ENCODE measurements at regions not wholly inside any gene's neighbourhood (a gene's known extent, or its start where the extent isn't known, plus 50 kb on each side); places are given as distances from the start of the nearest gene placed in this dataset.

GRCh38 chr5:174192901-174193300, 147.4 kb downstream of the NSG2 start:
- no peak for TF ChIP-seq EZH2phosphoT487 (IDR thresholded peaks at IDR 0.05; ENCODE audit: borderline replicate concordance)
- no peak for TF ChIP-seq CTCF (conservative IDR thresholded peaks at IDR 0.05; ENCODE audit: low read length)
- Histone ChIP-seq H3K9me3 (ENCODE audit: insufficient read depth, low read depth, low read length) (no peaks in the 10 kb centered on the region), H3K4me3 (ENCODE audit: low read length, poor library complexity, severe bottlenecking) (no peak overlapping the region), H4K20me1 (ENCODE audit: insufficient read depth, low read length, poor library complexity, severe bottlenecking) (no peaks in the 10 kb centered on the region), H3K79me2 (ENCODE audit: insufficient read depth, low read length) (no peaks in the 10 kb centered on the region), H3K36me3 (ENCODE audit: insufficient read depth, low read length) (no peaks in the 10 kb centered on the region), H3K9ac (ENCODE audit: low read depth, low read length, poor library complexity, severe bottlenecking) (no peak overlapping the region), H3K9me2 (replicated peaks; ENCODE audit: low read depth, low read length) (no peaks in the 10 kb centered on the region), H3F3A (ENCODE audit: low read depth) (no peaks in the 10 kb centered on the region), H3K4me2 (ENCODE audit: low read depth, low read length, poor library complexity, severe bottlenecking) (no peak overlapping the region), H3K4me1 (ENCODE audit: insufficient read depth, low read length, poor library complexity, severe bottlenecking) (no peaks in the 10 kb centered on the region), H3K27me3 (ENCODE audit: insufficient read depth, low read length, poor library complexity, severe bottlenecking) (no peaks in the 10 kb centered on the region), H2AFZ (ENCODE audit: low read length) (no peak overlapping the region)

- Histone ChIP-seq H3F3A (ENCODE audit: low read depth) (no peaks in the 10 kb centered on the region), H3K4me2 (ENCODE audit: low read depth, low read length, poor library complexity, severe bottlenecking) (no peak overlapping the region), H3K4me1 (ENCODE audit: insufficient read depth, low read length, poor library complexity, severe bottlenecking) (no peaks in the 10 kb centered on the region), H4K20me1 (ENCODE audit: insufficient read depth, low read length, poor library complexity, severe bottlenecking) (no peaks in the 10 kb centered on the region), H3K9me3 (ENCODE audit: insufficient read depth, low read depth, low read length) (no peaks in the 10 kb centered on the region), H3K9ac (ENCODE audit: low read depth, low read length, poor library complexity, severe bottlenecking) (no peak overlapping the region), H3K9me2 (replicated peaks; ENCODE audit: low read depth, low read length) (no peaks in the 10 kb centered on the region), H3K36me3 (ENCODE audit: insufficient read depth, low read length) (no peaks in the 10 kb centered on the region), H3K27me3 (ENCODE audit: insufficient read depth, low read length, poor library complexity, severe bottlenecking) (no peaks in the 10 kb centered on the region), H2AFZ (ENCODE audit: low read length) (no peak overlapping the region), H3K79me2 (ENCODE audit: insufficient read depth, low read length) (no peaks in the 10 kb centered on the region), H3K4me3 (ENCODE audit: low read length, poor library complexity, severe bottlenecking) (no peak overlapping the region)
- no peak for TF ChIP-seq EZH2phosphoT487 (IDR thresholded peaks at IDR 0.05; ENCODE audit: borderline replicate concordance)
- no peak for TF ChIP-seq CTCF (conservative IDR thresholded peaks at IDR 0.05; ENCODE audit: low read length)
Observed at GRCh38 chr5:174195517-174195916, 150.0 kb downstream of the NSG2 start.

GRCh38 chr5:174197929-174198328, 152.4 kb downstream of the NSG2 start:
- H3K9me2 ChIP-seq (replicated peaks; ENCODE audit: low read depth, low read length), result no peaks in the 10 kb centered on the region
- no peaks in the 10 kb centered on the region for H3K27me3 ChIP-seq (ENCODE audit: insufficient read depth, low read length, poor library complexity, severe bottlenecking)
- H3K36me3 ChIP-seq (ENCODE audit: insufficient read depth, low read length), result no peaks in the 10 kb centered on the region
- no peaks in the 10 kb centered on the region for H3K9me3 ChIP-seq (ENCODE audit: insufficient read depth, low read depth, low read length)
- H3F3A ChIP-seq (ENCODE audit: low read depth), result no peaks in the 10 kb centered on the region
- H3K79me2 ChIP-seq (ENCODE audit: insufficient read depth, low read length), result no peaks in the 10 kb centered on the region
- no peak overlapping the region for H3K4me3 ChIP-seq (ENCODE audit: low read length, poor library complexity, severe bottlenecking)
- no peaks in the 10 kb centered on the region for H4K20me1 ChIP-seq (ENCODE audit: insufficient read depth, low read length, poor library complexity, severe bottlenecking)
- no peak overlapping the region for H3K4me2 ChIP-seq (ENCODE audit: low read depth, low read length, poor library complexity, severe bottlenecking)
- no peak overlapping the region for H3K9ac ChIP-seq (ENCODE audit: low read depth, low read length, poor library complexity, severe bottlenecking)
- no peak for TF ChIP-seq EZH2phosphoT487 (IDR thresholded peaks at IDR 0.05; ENCODE audit: borderline replicate concordance)
- TF ChIP-seq CTCF (conservative IDR thresholded peaks at IDR 0.05; ENCODE audit: low read length), result no peak
- H3K4me1 ChIP-seq (ENCODE audit: insufficient read depth, low read length, poor library complexity, severe bottlenecking), result no peaks in the 10 kb centered on the region
- no peak overlapping the region for H2AFZ ChIP-seq (ENCODE audit: low read length)

All from Loucy (cell line).